Ammon's horn (tissue), 1 donor: ENCODE measurements at regions not wholly inside any gene's neighbourhood (a gene's known extent, or its start where the extent isn't known, plus 50 kb on each side); places are given as distances from the start of the nearest gene placed in this dataset.
"Not testable (repeated sequence)": the region's sequence is repeated elsewhere in the genome, so short reads cannot be mapped to it uniquely, and the experiment has no call there.

ENCODE experiments used
- DNase-seq: peaks from one replicate; pipeline ENCODE4 v3.0.0-alpha.2; 2016; ENCODE audit warnings: low spot score

DNA sequence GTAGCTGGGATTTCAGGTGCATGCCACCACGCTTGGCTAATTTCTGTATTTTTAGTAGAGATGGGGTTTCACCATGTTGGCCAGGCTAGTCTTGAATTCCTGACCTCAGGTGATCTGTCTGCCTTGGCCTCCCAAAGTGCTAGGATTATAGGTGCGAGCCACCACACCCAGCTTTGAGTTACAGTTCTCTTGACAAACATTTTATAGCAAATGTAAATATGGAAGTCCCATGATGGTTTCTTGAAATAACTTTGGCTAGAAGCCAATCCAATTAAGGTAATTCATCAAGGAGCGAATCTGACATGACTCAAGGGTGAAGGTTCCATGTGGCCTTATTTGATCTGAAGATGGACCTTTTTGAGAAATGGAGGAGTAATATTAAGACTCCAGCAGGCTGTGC is 76.2 kb upstream of the RFLNA start:
- DNase-seq, result not testable (repeated sequence)

DNA sequence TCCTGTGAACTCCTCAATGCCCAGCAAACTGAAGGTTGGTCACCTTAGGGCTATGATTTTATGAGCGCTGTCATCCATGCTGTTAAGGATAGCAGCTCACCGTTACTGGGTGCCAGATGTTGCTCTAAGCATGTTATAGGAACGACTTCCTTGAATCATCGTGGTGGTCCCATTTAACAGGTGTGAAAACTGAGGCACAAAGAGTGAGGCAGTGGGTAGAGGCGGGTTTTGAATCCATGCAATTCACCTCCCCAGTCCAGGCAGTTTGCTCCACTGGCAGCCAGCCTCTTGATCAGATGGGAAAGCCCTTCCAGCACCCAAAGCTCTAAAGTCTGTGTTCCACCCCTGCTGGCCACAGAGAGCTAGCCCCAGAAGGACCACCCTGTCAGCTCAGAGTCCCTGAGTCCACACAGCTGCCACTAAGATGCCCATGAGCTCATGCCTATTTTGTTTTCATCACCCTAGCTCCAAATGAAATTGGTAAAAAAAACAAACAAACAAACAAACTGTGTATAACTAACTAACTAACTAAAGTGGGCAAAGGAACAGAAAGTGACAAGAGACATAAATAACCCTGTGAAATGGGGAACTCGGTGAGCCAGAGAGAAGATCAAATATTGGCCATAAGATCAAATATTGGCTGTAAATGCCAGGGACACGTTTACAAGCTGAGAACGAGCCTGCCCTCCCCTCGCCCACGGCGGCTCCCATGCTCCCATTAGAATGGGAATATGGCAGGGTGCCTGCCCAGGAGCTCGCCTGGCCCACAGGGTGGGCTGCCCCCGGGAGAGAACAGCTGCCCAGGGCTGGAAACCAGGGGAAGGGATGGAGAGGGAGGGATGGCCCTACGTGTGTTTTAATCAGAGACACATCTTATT is 72.3 kb upstream of the RFLNA start:
- no peak for DNase-seq

DNA sequence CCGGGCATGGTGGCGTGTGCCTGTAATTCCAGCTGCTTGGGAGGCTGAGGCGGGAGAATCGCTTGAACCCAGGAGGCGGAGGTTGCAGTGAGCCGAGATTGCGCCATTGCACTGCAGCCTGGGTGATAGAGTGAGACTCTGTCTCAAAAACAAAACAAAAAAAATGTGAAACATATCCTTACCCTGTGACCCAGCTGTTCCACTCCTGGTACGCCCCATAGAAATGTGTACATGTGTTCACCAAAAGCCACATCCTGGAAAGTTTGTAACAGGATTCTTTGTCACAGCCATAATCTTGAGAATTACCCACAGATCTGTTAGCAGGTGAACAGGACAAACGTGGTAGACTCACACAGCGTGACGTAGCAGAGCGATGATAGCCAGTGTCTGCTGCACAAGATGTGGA is 71.2 kb upstream of the RFLNA start:
- DNase-seq, result not testable (repeated sequence)

DNA sequence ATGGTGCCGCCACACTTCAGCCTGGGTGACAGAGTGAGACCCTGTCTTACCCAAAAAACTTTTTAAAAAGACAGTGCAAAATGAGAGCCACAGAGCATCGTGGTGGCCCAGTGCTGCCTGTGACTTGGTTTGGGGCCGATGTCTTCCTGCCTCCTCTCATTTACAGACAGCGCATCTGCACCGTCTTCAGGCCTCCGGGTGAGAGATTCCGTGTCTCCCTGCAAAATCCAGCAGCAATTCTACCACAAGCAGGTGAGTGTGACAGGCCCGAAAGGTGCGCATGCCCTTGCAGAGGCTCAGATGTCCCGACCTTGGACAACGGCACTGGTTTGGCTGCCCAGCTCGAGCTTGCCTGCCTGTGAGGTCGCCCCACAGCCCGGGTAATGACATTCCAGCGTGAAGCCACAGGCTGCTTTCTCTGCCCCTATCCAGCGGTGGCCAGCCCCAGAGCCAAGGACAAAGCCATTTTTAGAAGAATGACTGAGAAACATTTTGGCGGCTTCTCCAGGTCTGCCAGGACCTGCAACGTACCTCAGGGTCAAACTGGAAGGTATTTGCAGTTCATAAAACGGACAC is 70.3 kb upstream of the RFLNA start:
- no peak for DNase-seq

DNA sequence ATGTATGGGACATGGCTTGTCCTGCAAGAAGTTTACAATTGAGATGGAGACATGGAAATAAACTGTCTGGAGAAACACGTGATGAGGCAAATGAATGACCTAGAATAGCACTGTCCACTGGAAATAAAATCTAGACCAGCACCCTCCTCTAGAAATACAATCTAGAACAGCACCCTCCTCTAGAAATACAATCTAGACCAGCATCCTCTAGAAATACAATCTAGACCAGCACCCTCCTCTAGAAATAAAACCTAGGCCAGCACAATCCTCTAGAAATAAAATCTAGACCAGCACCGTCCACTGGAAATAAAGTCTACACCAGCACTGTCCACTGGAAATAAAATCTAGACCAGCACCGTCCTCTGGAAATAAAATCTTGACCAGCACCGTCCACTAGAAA is 69.2 kb upstream of the RFLNA start:
- no peak for DNase-seq

DNA sequence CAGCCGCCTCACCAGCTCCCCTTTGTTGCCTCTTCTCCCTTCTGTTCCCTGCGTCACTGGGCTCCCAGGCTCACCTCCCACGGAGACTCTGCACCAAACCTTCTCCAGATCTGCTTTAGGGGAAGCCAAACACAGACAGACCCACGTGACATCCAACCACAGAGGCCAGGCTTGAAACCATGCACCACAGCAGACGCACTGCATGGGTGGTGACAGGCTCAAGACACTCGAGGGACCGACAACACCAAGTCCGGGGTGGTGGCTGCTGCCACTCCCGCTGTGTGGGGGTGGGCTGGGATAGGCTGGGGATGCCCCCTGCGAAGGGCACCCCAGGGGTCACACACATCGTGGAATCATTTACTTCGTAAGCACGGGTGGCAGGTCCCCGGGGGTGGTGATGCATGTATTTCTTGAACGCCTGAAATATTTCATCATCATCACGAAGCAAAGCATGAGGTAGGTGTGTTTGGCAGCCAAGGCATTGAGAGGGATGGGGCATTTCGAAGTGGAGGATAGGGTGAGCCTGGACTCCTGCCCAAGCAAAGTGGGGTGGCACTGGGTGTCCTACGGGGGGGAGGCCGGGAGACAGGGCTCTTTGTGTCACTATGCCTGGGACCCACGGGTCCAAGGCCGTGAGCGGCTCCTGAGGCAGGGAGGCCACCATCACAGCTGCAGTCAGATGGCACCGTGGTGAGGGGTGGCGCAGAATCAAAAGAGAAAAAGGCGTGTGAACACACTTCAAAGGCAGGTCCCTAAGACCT is 66.8 kb upstream of the RFLNA start:
- DNase-seq, result peak; percentile 45

DNA sequence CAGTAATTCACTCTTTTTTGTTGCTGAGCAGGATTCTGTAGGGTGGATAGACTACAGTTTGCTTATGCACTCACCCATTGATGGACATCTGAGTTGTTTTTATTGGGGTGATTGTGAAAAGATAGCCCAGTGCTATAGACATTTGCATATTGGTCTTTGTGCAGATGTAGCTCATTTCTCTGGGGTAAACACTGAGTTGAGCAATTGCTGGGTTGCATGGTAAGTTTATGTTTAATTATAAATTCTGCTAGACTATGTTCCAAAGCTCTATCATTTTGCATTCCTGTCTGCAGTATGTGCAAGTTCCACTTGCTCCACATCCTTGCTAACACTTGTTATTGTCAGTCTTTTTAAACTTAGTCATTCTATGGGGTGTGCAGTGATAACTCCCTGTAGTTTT is 65.4 kb upstream of the RFLNA start:
- no peak for DNase-seq

DNA sequence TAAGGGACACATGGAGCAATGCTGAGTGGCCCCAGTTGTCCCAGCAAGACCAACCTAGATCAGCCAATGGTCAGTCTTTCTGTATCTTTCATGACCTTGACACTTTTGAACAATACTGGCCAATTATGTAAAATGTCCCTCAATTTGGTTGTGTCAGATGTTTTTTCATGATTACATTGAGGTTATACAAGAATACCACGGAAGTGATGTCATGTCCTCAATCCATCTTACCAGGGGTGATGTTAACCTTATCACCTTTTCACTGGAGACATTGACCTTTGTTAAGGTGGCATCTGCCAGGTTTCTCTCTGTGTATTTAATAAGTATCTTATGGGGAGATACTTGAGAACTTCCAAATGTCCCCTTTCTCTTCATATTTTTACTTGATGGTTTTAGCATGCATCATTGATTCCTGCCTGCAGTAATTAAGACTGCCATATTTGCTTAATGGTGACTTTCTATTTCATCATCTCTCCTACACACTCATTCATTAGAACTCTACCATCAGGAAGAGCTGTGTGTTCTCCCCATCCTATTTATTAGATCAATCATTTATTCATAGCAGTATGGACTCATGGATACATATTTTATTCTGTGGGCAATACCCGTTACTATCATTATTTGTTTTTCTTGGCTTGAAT is 64.7 kb upstream of the RFLNA start:
- no peak for DNase-seq

DNA sequence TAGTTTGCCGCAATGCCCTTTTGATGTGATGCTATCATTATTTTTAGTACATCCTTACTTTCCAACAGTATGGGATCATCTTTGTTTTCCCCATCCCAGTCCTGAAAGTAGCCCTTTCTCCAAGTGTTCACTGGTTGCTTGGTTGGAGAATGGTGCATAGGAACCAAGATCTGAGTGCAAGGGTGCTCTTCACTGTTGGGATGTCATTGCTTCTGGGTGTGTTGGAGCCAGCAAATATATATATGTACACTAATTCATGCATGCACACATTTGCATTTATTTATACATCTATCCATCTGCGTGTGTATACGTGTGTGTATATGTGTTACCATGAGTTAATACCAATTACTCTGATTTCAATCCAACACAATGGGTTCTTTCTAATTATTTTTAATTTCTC is 64.1 kb upstream of the RFLNA start:
- DNase-seq, result no peak

DNA sequence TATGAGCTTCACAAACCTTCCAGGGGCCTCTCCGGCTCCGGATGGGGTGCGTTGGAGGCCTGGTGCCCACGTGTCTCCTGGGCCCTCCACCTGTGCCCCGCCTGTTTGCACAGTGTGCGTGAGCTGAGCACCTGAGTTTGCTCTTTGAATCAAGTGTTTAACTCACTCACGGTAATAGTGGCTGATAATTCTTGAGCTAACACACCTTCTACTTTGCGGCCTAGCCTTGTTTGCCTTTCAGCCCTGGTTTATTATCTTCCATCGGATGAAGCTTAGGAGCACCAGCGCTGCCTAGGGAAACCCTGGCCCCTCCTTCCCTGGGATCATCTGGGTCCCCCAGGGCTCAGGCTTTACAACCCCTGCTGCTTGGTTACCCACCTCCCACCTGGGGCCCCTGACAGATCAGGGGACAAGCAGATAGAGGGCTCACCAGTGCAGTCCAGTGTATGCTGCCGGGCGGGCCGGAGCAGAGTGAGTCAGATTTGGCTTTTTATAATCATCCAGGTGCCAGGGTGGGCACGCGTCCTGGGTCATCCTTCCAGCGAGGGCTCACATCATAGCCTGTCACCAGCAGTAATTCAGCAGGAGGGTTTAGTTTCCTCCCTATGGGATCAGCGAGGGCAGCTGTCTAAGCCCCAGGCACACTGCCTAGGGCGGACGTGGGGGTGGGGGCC is 62.8 kb upstream of the RFLNA start:
- no peak for DNase-seq

DNA sequence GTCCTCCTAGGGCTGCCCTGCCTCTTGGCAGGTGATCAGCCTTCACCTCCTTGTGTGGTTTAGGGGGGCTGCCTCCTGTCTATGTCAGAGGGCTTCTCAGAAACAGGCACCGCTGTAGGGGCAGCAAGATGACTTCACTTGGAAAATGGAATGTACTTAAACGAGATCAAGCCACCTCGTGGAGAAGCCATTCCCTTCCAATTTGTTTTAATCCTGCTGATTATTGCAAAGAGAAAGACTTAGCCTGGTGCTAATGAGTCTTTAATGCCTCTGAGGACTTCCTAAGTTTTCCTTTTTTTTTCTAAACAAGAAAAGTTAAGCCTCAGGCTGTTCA is 62.3 kb upstream of the RFLNA start:
- no peak for DNase-seq

DNA sequence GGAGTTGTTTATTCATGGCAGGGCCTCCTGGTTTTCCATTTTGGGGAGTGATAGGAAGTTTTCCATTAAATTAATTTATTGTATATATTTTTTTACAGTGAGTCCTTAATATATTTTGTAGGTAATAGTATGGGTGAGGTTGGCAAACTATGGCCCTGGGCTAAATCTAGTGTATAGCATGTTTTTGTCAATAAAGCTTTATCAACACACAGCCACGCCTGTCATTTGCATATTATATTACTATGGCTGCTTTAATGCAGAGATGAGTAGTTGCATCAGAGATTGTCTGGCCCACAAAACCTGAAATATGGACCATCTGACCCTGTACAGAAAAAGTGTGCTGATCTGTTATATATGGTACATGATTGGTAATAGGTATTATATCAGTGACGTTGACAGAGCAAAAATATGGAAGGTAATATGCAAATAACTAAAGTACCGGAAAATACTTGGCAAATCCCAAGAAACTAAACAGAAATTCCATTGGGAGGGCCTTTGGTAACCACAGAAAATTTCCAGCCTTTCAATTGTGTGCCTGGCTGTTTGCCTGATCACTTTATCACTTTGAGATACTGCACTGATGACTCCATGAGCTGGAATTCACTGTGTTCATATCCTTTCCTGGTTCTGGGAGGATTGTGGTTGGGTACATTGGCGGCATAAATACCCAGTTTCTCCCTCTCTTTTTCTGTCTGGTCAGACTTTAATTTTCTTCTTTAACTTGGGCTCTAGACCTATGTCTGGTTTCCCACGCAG is 61.7 kb upstream of the RFLNA start:
- no peak for DNase-seq

DNA sequence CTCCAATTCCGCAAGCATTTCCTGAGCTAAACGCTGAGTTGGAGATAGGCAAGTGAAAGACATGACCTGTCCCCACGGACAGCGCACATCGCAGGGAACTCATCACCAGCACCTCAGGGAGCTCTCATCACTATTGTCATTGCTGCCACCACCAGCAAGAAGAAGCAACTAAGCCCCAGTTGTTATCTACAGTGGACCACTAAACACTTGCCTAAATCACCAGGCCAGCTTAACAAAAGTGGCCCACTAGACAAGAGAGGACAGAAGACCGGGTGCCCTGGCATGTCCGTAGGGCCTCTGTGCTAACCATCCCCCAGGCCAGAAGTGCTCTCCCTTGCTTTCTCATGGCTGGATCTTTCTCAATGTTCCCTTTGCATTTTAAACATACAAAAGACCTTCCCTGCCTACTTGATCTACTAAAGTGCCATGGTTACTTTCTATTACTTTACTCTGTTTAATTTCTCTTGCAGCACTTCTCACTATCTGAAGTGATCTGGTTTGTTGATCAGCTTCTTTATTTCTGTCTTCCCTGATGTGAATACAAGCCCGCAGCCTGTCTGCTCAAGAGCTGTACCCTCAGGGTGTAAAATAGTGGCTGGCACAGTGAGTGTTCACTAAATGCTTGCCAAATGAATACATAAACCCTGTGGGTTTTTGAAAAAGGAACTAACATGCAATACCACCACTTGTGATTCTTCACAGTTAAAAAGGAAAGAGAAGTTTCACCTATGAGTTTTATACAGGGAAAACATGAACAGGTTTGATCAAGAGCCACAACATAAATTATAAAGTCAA is 60.9 kb upstream of the RFLNA start:
- DNase-seq, result peak; percentile 27

DNA sequence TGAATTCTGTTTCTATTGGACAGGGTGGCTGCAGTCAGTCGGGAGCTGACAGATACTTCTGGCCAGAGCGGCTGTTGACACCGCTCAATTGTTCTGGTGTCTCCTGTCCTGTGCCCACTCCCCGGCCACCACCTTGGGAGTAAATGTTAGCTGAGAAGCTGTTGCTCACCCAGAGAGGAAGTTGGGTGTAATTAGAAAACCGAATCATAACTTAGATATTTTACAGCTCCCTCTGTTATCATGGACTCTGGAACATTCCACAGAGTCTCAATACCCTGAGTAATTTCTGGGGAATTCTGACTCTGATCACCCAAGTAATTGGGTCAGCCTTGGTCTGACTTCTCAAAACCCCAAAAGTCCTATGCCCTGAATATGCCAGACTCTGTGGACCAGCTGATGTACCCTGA is 58.3 kb upstream of the RFLNA start:
- no peak for DNase-seq

DNA sequence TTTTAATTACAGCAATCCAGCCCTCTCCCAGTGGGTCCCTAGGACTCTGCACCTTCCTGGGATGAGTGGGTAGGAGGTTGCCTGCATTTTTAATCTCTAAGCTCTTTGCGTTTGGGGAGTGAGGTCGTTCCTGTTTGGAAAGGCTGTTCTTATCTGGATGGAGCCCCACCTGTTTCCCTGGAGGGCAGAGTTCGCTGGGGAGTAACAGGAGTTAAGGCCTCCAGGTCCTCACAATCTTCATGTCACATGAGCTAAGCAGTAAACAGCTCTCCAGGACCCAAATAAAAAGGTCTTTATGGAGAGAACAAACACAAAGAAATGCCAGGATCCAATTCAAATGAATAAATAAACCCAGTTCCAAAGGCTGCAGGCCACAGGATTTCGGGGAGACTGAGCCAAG is 56.0 kb upstream of the RFLNA start:
- DNase-seq, result no peak

DNA sequence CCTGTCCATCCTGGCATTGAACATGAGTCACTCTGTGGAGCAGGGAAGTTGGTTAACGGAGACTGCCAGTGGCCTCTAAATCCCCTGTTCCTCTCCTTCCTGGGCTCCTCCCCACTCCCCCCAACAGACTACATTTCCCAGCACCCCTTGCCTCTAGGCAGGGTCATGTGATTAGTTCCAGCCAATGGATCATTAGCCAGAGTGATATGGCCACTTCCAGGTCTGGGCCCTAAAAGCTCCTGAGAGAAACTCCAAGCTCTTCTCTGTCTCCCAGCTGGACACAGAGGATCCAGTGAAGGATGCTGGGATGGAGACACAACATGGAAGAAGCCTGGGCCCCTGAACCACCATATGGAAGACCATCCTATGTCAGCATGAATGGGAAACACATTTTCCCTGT is 54.4 kb upstream of the RFLNA start:
- no peak for DNase-seq

DNA sequence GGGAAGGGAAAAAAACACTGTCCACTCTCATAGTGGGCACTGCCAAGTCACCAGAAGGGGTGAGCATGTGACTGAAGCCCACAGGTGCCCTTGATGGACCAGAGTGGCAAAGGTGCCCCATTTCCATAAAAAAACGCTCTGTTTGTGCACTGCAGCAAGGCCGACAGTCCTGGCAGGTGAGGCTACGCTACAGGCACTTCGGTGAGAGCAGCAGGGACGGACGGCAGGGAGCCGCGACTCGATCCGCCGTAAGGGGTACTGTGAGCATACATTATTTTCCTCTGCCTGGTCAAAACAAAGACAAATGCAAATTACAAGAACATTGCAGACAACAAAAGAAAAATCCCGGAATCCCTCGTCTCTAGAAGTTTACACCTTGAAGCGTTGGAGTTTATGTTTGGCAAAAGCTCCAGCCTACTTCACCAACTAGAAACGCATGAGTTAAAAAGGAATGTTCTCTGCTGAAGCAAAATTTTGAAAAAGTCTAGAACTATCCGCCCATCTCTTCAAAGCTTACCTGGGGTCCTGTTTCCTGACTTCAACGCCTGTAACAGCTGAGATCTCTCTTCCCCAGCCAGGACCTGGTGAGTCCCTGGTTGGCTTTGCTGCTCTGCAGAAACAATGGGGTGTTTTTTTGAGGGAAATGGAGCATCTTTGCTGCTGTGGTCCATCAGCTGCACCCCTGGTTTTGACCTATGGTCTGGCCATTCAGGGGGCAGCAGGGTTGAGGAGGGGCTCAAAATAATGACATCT is 52.9 kb upstream of the RFLNA start:
- no peak for DNase-seq

DNA sequence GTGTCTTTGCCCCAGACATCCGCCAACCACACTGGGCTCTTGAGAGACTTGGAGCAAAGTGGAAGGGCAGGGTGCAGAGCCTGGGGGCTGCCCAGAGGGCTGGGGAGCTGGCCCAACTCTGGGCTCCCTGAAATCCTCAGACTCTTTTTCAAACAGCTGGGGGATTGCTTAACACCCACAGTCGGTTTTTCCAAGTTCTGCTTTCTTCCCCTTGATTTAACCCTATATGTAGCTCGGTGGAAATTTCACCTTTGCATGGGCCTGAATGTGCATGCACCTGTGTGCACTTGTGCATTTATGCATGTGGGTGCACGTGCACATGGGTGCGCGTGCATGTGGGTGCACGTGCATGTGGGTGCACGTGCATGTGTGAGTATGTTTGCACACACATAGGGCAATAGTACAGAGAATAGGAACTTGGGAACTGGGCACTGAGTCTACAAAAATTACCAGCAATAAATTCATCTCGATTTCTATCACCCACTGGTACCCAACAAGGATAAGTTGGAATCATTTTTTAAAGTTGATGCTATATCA is 52.3 kb upstream of the RFLNA start:
- no peak for DNase-seq

DNA sequence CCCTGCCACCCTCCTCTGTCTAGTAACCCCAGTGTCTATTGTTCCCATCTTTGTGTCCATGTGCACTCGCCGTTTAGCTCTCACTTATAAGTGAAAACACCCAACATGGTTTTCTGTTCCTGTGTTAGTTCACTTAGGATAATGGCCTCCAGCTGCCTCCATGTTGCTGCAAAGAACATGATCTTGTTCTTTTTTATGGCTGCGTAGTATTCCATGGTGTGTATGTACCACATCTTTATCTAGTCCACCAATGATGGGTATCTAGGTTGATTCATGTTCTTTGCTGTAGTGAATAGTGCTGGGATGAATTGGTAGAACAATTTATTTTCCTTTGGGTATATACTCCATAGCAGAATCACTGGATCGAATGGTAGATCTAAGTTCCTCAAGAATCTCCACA is 51.0 kb upstream of the RFLNA start:
- no peak for DNase-seq
